DOHH2 (cell line): ENCODE measurements at regions not wholly inside any gene's neighbourhood (a gene's known extent, or its start where the extent isn't known, plus 50 kb on each side); places are given as distances from the start of the nearest gene placed in this dataset.

Source experiments
- H3F3A ChIP-seq: fragments of 200-600 bp; sonication (generic), shearing (Covaris generic); 2 replicates; pipeline ENCODE4 v1.6.0; 2016; ENCODE audit warnings: antibody characterized with exemption, mild to moderate bottlenecking; ENCODE audit not compliant: control insufficient read depth, insufficient read depth
- H3K27ac ChIP-seq: fragments of 200-600 bp; sonication (generic); 2 replicates; pipeline ENCODE4 v1.5.1; 2014; ENCODE audit warnings: low read depth, mild to moderate bottlenecking, low read length, moderate library complexity
- H3K27me3 ChIP-seq: fragments of 200-600 bp; sonication (generic); 2 replicates; pipeline ENCODE4 v1.6.1; 2014; ENCODE audit warnings: mild to moderate bottlenecking, low read length, mixed read lengths; ENCODE audit not compliant: control insufficient read depth
- H3K36me3 ChIP-seq: fragments of 200-600 bp; sonication (generic); 2 replicates; pipeline ENCODE4 v1.6.1; 2014; ENCODE audit warnings: mild to moderate bottlenecking, low read length, moderate library complexity, mixed read lengths; ENCODE audit not compliant: control insufficient read depth
- H3K4me1 ChIP-seq: fragments of 200-600 bp; sonication (generic); 2 replicates; pipeline ENCODE4 v1.6.1; 2014; ENCODE audit warnings: mild to moderate bottlenecking, low read length, mixed read lengths; ENCODE audit not compliant: control insufficient read depth
- H3K4me2 ChIP-seq: fragments of 200-600 bp; sonication (generic); 2 replicates; pipeline ENCODE4 v1.6.0; 2014; ENCODE audit warnings: mild to moderate bottlenecking, low read length, moderate library complexity
- H3K4me3 ChIP-seq: fragments of 200-600 bp; sonication (generic); 2 replicates; pipeline ENCODE4 v1.5.1; 2014; ENCODE audit warnings: mild to moderate bottlenecking, low read length, mixed read lengths
- H3K79me2 ChIP-seq: fragments of 200-600 bp; sonication (generic); 2 replicates; pipeline ENCODE4 v1.6.1; 2014; ENCODE audit warnings: mild to moderate bottlenecking, low read length, mixed read lengths; ENCODE audit not compliant: control insufficient read depth
- H3K9me2 ChIP-seq: fragments of 200-600 bp; sonication (generic); replicated peaks from 2 replicates; pipeline ENCODE4 v1.6.1; 2014; ENCODE audit warnings: mild to moderate bottlenecking, low read length, mixed read lengths; ENCODE audit not compliant: control insufficient read depth
- H3K9me3 ChIP-seq: fragments of 200-600 bp; sonication (generic); 2 replicates; pipeline ENCODE4 v1.6.1; 2014; ENCODE audit warnings: antibody characterized with exemption, low read length, mixed read lengths; ENCODE audit not compliant: control insufficient read depth, insufficient read depth
- H4K20me1 ChIP-seq: fragments of 200-600 bp; sonication (generic); 2 replicates; pipeline ENCODE4 v1.6.0; 2014; ENCODE audit warnings: low read depth, mild to moderate bottlenecking, antibody characterized with exemption, low read length, moderate library complexity; ENCODE audit not compliant: control insufficient read depth, insufficient read depth
- EZH2phosphoT487 ChIP-seq: fragments of 200-600 bp; sonication (generic); IDR thresholded peaks from 2 replicates; pipeline ENCODE4 v1.6.1; 2017; ENCODE audit warnings: borderline replicate concordance, mild to moderate bottlenecking, antibody characterized with exemption, low read length, moderate library complexity, mixed read lengths
- TF ChIP-seq, protein P1 (sequence below): fragments of 200-600 bp; sonication (generic); IDR thresholded peaks from one replicate; pipeline ENCODE4 v1.5.1; 2014; ENCODE audit warnings: antibody characterized with exemption, mild to moderate bottlenecking, low read depth, low read length; ENCODE audit not compliant: poor library complexity, severe bottlenecking

DNA sequence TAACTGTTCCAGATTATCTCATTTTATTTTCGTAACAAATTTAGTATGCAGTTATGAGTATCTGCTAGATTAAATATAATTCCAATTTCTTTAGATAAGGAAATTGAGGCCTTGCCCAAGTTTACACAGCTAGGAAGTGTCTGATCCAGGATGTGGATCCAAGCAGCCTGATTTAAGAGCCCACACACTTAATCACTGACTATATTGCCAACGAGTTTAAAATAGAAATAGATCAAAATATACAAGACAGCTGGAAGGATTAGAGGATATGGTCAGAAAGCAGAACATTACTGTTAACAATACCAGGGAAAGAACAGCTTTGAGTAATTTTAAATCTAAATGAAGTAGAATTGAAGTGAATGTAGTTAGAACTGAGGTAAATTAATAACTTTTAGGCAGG lies 215.2 kb downstream of the C3orf38 start:
- Histone ChIP-seq H3K27ac (no peak overlapping the region), H3K79me2 (no peaks in the 10 kb centered on the region), H3K9me3 (peaks cover 7% of the 10 kb centered on the region), H3K27me3 (no peaks in the 10 kb centered on the region), H3K4me1 (peaks cover 7% of the 10 kb centered on the region), H3F3A (no peaks in the 10 kb centered on the region), H3K36me3 (no peaks in the 10 kb centered on the region), H4K20me1 (no peaks in the 10 kb centered on the region), H3K4me2 (no peak overlapping the region), H3K4me3 (no peak overlapping the region), H3K9me2 (no peaks in the 10 kb centered on the region)
- no peak for TF ChIP-seq EZH2phosphoT487
- TF ChIP-seq, protein P1, sequence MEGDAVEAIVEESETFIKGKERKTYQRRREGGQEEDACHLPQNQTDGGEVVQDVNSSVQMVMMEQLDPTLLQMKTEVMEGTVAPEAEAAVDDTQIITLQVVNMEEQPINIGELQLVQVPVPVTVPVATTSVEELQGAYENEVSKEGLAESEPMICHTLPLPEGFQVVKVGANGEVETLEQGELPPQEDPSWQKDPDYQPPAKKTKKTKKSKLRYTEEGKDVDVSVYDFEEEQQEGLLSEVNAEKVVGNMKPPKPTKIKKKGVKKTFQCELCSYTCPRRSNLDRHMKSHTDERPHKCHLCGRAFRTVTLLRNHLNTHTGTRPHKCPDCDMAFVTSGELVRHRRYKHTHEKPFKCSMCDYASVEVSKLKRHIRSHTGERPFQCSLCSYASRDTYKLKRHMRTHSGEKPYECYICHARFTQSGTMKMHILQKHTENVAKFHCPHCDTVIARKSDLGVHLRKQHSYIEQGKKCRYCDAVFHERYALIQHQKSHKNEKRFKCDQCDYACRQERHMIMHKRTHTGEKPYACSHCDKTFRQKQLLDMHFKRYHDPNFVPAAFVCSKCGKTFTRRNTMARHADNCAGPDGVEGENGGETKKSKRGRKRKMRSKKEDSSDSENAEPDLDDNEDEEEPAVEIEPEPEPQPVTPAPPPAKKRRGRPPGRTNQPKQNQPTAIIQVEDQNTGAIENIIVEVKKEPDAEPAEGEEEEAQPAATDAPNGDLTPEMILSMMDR, result no peak

DNA sequence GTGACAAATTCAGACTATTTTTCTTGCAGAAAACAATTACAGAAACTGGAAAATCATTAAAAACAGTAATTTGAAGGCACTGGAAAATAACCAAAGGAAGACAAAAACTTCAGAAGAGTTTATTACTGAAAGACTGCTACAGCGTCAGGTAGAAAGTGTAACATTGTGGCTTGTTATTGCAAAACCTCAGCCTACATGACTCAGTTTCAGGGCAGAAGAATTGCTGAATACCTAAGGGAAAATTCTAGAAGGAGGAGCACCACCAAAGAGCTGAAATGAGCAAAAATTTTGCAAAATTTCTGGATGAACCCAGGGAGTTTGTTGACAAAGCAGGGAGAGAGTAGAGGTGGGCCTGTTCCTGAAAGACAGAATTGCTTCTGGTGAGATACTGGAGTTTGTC lies 219.6 kb downstream of the C3orf38 start:
- H3F3A ChIP-seq, result no peaks in the 10 kb centered on the region
- H3K27ac ChIP-seq, result no peak overlapping the region
- no peaks in the 10 kb centered on the region for H4K20me1 ChIP-seq
- H3K79me2 ChIP-seq, result no peaks in the 10 kb centered on the region
- no peaks in the 10 kb centered on the region for H3K9me2 ChIP-seq
- no peaks in the 10 kb centered on the region for H3K4me1 ChIP-seq
- H3K4me3 ChIP-seq, result no peak overlapping the region
- no peaks in the 10 kb centered on the region for H3K36me3 ChIP-seq
- no peaks in the 10 kb centered on the region for H3K27me3 ChIP-seq
- H3K4me2 ChIP-seq, result no peak overlapping the region
- no peaks in the 10 kb centered on the region for H3K9me3 ChIP-seq
- no peak for TF ChIP-seq EZH2phosphoT487
- TF ChIP-seq, protein P1, result no peak

DNA sequence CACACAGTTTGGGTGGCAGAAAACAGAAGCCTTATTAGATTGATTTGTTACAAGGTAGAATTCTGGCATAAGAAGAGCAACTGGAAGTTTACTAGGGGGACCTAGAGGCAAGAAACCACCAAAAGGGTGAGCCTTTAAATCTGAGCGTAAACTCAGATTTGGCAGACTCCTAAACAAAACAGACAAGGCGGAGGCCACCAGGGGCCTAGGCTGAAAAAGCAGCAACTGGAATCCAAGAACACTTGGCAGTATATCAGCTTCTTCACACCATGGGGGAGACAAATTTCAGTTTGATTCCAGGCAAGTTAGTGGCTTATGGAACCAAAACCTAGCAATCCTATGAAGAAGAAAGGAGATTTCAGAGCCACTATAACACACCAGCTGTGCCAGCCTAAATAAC lies 220.0 kb downstream of the C3orf38 start:
- H3F3A ChIP-seq, result no peaks in the 10 kb centered on the region
- H3K4me2 ChIP-seq, result no peak overlapping the region
- no peaks in the 10 kb centered on the region for H3K9me3 ChIP-seq
- no peaks in the 10 kb centered on the region for H3K9me2 ChIP-seq
- H3K27ac ChIP-seq, result no peak overlapping the region
- H3K27me3 ChIP-seq, result no peaks in the 10 kb centered on the region
- no peak overlapping the region for H3K4me3 ChIP-seq
- H4K20me1 ChIP-seq, result no peaks in the 10 kb centered on the region
- TF ChIP-seq EZH2phosphoT487, result no peak
- TF ChIP-seq, protein P1, result no peak
- no peaks in the 10 kb centered on the region for H3K36me3 ChIP-seq
- no peaks in the 10 kb centered on the region for H3K4me1 ChIP-seq
- no peaks in the 10 kb centered on the region for H3K79me2 ChIP-seq

DNA sequence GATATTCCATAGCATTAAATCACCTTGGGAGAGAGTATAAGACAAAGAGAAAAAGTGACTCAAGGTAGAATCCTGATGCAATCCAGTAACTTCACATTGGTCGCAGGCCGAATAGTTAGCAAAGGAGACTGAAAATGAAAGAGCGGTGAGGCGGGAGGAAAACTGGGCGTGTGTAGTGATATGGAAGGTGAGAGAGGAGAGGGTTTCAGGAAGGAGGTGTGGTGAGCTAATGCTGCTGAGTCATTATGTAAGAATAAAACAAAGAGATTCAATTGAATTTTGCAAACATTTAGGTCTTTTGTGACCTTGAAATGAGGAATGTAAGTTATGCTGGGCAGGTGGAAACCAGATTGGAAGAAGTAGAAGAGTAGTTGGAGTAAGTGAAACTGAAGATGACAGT lies 235.3 kb downstream of the C3orf38 start:
- TF ChIP-seq, protein P1, result no peak
- TF ChIP-seq EZH2phosphoT487, result no peak
- H3K4me2 ChIP-seq, result no peak overlapping the region
- H3K9me2 ChIP-seq, result no peaks in the 10 kb centered on the region
- no peaks in the 10 kb centered on the region for H3K79me2 ChIP-seq
- no peaks in the 10 kb centered on the region for H3K36me3 ChIP-seq
- H3F3A ChIP-seq, result no peaks in the 10 kb centered on the region
- H3K27ac ChIP-seq, result no peak overlapping the region
- H3K4me1 ChIP-seq, result peaks cover 10% of the 10 kb centered on the region
- H3K9me3 ChIP-seq, result no peaks in the 10 kb centered on the region
- no peaks in the 10 kb centered on the region for H3K27me3 ChIP-seq
- H4K20me1 ChIP-seq, result no peaks in the 10 kb centered on the region
- H3K4me3 ChIP-seq, result no peak overlapping the region
